MG63 (cell line): ENCODE measurements at regions not wholly inside any gene's neighbourhood (a gene's known extent, or its start where the extent isn't known, plus 50 kb on each side); places are given as distances from the start of the nearest gene placed in this dataset.
"Not testable (repeated sequence)": the region's sequence is repeated elsewhere in the genome, so short reads cannot be mapped to it uniquely, and the experiment has no call there.

Experiments used
- DNase-seq: peaks from one replicate; pipeline ENCODE4 v3.0.0-alpha.2; 2020
- H3K27me3 ChIP-seq: fragments of 250-450 bp; sonication (Bioruptor Pico); 2 replicates; pipeline ENCODE4 v1.5.1; 2020; ENCODE audit warnings: mild to moderate bottlenecking, moderate library complexity
- H3K36me3 ChIP-seq: fragments of 250-450 bp; sonication (Bioruptor Pico); 2 replicates; pipeline ENCODE4 v1.5.1; 2020; ENCODE audit warnings: mild to moderate bottlenecking, moderate library complexity
- H3K4me3 ChIP-seq: fragments of 250-450 bp; sonication (Bioruptor Pico); 2 replicates; pipeline ENCODE4 v1.5.1; 2020; ENCODE audit warnings: mild to moderate bottlenecking, moderate library complexity
- H3K9me3 ChIP-seq: fragments of 250-450 bp; sonication (Bioruptor Pico); 2 replicates; pipeline ENCODE4 v1.5.1; 2020; ENCODE audit warnings: mild to moderate bottlenecking, moderate library complexity

DNA sequence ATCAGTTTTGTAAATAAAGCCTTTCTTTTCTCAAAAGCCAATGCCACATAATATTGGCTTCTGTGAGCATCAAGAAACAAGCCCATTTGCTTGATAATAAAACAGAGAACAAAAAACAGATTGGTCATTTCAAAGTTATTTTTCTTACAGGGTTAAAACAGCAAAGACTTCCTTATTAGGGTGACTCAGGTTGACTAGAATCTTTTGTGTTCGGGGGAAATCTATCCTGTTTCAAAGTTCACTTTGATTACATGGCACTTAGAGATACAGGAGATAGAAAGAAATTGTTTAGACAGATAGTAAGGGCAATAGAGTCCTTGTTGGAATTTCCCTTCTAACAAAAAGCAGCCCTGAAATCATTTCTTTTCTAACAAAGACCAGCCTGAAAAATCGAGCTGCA, 170.0 kb upstream of the GLRA2 start:
- no peaks in the 10 kb centered on the region for H3K9me3 ChIP-seq
- no peak for DNase-seq
- no peak overlapping the region for H3K4me3 ChIP-seq
- H3K27me3 ChIP-seq = no peaks in the 10 kb centered on the region
- no peaks in the 10 kb centered on the region for H3K36me3 ChIP-seq

DNA sequence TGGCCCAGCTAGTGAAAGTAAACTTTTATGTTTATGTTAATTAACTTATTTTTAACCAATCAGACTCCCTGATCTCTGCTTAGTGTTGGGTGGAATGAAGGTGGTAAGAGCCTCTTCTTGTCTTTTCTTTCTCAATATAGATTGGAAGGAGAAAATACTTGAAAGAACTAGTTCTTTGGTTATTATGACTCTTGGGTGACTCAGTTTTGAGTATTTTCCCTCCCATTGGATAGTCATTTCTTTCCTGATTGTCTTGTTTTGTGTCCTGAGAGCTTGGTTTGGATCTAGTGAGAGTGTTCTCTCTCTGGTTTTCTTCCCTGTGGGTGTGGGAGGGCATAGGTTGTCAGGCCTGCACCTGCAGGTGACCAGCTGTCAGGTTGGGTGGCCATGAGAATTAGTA, 172.0 kb upstream of the GLRA2 start:
- H3K27me3 ChIP-seq = no peaks in the 10 kb centered on the region
- no peaks in the 10 kb centered on the region for H3K9me3 ChIP-seq
- H3K4me3 ChIP-seq = no peak overlapping the region
- H3K36me3 ChIP-seq = no peaks in the 10 kb centered on the region
- no peak for DNase-seq

DNA sequence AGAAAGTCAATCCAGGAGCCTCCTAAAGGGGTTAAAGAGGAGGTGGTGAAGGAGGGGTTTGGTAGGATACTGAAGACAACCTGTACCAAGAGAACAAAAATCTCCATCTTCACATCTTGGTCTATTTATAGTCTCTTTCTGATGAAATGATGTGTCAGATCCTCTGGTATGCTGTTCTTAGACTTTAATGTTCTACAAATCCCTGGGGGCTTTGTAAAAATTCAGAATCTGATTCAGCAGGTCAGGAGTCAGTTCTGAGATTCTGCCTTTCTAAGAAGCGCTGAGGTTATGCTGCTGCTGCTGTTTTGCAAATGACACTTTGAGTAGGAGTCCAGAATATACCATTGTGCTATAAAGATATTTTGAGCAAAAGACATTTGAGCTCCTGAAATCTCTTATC, 172.9 kb upstream of the GLRA2 start:
- no peaks in the 10 kb centered on the region for H3K36me3 ChIP-seq
- no peaks in the 10 kb centered on the region for H3K9me3 ChIP-seq
- H3K4me3 ChIP-seq = no peak overlapping the region
- no peak for DNase-seq
- H3K27me3 ChIP-seq = no peaks in the 10 kb centered on the region

DNA sequence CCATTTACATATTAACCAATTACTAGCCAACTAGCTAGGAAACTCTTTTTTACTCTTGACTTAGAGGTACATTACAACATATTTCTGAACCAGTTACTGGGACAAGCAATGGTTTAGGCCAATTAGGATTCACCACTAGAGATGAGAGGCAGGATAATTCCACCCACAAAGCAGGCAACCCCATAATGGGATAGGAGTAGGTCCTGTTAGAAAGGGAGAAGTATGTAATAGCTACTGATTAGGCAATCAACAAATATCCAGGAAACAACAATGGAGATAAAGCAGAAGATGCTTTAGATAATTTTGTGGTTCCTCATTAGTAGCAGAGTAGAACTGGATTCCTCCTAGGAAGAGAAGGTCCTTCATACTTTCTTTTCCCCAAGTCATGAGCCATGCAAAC, 173.8 kb upstream of the GLRA2 start:
- Histone ChIP-seq H3K4me3 (no peak overlapping the region), H3K36me3 (no peaks in the 10 kb centered on the region), H3K27me3 (no peaks in the 10 kb centered on the region), H3K9me3 (no peaks in the 10 kb centered on the region)
- no peak for DNase-seq

DNA sequence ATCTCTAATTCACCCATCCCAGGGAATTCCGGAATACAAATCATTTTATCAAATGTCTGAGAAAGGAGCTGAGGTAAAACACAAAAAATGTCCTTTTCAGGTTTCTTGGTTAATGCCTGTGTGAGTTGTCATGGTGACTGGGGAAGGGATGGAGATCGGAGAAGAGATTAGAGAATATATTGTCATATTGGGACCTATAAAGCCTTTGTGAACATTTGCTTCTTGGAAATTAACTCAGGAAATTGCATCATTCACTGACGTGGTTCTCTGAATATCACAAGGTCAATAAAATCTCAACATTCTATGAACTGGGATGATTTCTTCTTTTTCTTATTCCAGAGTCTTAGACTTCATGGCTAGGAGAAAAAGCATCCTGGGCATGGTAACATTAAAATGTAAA, 174.8 kb upstream of the GLRA2 start:
- Histone ChIP-seq H3K36me3 (no peaks in the 10 kb centered on the region), H3K4me3 (no peak overlapping the region), H3K27me3 (no peaks in the 10 kb centered on the region), H3K9me3 (no peaks in the 10 kb centered on the region)
- DNase-seq = no peak

DNA sequence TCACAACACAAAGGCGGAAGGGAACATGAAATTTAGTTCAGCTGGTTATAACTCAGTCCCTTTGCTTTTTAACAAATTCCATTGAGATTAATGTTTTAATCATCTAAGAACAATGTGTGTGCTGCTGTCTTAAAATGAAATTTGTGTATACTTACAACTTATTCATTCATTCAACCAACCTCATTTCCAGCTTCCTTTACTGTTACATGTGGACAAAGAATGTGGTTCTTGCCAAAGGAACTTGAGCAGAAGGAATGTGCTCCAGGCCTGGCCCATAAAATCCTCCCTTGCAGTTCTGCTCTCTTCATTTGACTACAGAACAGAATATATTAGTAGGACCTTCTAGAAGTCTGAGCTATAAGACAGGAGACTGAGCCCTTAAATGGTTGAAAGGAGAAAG, 176.8 kb upstream of the GLRA2 start:
- no peak for DNase-seq
- Histone ChIP-seq H3K27me3 (no peaks in the 10 kb centered on the region), H3K4me3 (no peak overlapping the region), H3K36me3 (no peaks in the 10 kb centered on the region), H3K9me3 (no peaks in the 10 kb centered on the region)

DNA sequence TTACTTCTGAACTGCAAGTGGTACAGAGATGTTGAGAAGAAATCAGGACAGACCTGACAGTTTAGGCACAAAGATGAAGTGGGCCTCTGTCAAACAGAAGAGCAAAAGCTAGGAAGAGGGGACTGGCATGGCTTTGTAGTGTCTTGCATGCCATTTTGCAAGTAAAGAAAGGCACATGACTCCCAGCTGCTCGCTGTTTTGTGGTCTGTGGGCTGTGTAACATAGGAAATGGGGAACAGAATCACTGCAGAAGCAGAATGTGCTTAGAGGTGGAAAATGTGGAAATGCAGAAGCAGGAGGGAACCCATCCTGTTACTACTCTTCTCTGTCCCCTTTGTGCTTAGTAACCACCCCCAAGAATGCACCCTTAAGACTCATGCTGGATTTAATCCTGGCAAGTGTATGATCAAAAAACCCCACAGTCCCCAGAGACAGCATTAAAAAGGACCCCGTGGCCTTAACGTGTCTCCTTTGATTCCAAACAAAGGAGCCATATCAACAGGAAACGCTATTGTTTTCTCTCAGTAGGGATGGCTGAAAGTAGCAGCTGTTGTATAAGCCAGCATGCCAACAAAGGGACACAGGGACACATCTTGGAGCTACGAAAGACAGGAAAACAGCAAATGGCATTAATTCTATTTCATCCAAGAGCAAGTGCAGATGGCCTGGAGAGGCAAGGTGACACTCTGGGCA, 177.6 kb upstream of the GLRA2 start:
- H3K36me3 ChIP-seq = no peaks in the 10 kb centered on the region
- no peak overlapping the region for H3K4me3 ChIP-seq
- DNase-seq = no peak
- H3K27me3 ChIP-seq = no peaks in the 10 kb centered on the region
- no peaks in the 10 kb centered on the region for H3K9me3 ChIP-seq

DNA sequence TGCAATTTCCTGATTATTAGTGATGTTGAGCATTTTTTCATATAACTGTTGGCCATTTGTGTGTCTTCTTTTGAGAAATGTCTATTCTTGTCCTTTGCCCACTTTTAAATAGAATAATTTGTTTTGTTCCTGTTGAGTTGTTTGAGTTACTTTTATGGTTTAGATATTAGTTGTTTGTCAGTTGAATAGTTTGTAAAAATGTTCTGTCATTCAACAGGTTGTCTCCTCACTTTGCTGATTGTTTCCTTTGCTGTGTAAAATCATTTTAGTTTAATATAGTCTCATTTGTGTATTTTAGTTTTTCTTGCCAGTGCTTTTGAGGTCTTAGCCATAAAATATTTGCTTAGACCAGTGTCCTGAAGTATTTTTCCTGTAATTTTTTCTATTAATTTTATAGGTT, 181.8 kb upstream of the GLRA2 start:
- Histone ChIP-seq H3K36me3 (no peaks in the 10 kb centered on the region), H3K9me3 (no peaks in the 10 kb centered on the region)

DNA sequence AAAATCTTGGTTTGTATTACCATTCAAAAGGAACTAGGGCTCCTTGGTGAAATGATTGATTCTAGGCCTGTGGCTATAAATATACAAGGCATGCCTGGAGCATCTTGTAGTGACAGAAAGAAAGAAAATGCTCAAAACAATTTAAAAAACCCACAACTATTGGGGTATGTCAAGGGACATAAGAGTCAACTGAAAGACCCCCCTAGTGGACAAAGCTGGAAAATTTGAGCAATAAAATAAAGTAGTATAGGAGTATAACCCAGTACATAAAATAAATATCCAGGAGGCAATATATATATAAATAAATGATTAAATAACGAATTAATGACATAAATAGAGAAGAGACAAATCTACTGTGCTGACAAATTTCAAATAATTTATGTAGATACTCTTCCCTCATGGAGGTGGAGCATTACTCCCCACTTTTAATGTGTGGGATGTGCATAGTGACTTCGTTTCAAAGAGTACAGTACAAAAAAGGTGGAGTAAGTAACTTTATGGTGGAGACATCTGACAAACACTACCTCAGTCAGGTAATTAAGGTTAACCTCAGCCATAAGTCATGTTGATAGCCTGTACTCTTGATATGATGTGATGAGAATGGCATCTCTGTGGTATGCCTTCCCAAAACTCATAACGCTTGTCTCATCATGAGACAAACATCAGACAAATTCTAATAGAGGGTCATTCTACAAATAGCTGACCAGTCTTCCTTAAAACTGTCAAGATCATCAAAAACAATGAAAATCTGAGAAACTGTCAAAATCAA, 185.0 kb upstream of the GLRA2 start:
- Histone ChIP-seq H3K36me3 (no peaks in the 10 kb centered on the region), H3K27me3 (no peaks in the 10 kb centered on the region), H3K9me3 (no peaks in the 10 kb centered on the region)

More for the DNA sequence above, 181.8 kb upstream of the GLRA2 start:
- no peak overlapping the region for H3K4me3 ChIP-seq
- no peak for DNase-seq
- H3K27me3 ChIP-seq = no peaks in the 10 kb centered on the region

DNA sequence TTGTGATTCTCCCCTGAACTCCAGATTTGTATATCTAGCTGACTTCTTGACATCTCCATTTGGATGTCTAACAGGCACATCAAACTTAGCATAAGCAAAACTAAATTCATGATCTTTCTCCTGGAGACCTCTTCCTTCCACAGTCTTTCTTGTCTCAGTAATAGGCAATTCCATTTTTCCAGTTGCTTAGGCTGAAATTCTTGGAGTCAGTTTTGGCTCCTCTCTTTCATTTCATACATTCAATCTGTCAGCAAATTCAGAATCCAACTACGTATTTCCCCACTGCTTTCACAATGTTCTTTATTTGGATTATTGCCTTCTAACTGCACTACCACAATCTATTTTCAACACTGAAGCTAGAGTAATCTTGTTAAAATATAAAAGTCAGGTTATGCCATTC, 219.9 kb upstream of the GLRA2 start:
- no peak for DNase-seq
- Histone ChIP-seq H3K27me3 (no peaks in the 10 kb centered on the region), H3K36me3 (no peaks in the 10 kb centered on the region), H3K9me3 (no peaks in the 10 kb centered on the region), H3K4me3 (no peak overlapping the region)

More for the DNA sequence above, 185.0 kb upstream of the GLRA2 start:
- no peak for DNase-seq
- H3K4me3 ChIP-seq = no peak overlapping the region

DNA sequence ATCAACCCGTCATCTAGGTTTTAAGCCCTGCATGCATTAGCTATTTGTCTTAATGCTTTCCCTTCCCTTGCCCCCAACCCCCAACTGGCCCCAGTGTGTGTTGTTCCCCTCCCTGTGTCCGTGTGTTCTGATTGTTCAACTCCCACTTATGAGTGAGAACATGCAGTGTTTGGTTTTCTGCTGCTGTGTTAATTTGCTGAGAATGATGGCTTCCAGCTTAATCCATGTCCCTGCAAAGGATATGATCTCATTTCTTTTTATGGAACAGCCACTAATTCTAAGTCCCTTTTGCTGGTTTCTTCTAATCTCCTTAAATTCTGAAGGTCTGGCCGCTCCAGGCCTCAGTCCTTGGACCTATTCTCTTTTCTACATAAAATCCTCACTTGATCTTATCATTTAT, 220.4 kb upstream of the GLRA2 start:
- H3K4me3 ChIP-seq, H3K36me3 ChIP-seq, DNase-seq, H3K9me3 ChIP-seq, H3K27me3 ChIP-seq: not testable (repeated sequence)

DNA sequence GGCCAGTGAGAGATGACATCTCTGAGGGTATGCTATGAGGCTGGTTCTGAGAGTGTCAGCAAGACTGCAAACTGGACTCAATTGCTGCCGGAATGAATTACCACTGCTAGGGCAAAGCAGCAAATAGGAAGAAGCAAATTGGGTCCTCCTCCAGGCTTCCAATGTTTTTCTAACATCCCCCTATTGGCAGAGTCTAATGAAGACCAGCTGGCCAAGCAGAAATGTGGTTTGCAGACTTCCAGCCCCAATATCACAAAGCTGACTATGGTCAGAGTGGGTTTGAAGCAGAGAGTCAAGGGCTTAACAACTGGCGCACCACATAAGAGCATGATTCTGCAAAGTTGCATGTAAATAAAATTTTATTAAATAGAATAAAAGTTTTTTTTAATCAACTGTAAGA, 225.4 kb upstream of the GLRA2 start:
- H3K27me3 ChIP-seq = no peaks in the 10 kb centered on the region
- no peaks in the 10 kb centered on the region for H3K36me3 ChIP-seq
- H3K9me3 ChIP-seq = no peaks in the 10 kb centered on the region
- DNase-seq = no peak
- no peak overlapping the region for H3K4me3 ChIP-seq

DNA sequence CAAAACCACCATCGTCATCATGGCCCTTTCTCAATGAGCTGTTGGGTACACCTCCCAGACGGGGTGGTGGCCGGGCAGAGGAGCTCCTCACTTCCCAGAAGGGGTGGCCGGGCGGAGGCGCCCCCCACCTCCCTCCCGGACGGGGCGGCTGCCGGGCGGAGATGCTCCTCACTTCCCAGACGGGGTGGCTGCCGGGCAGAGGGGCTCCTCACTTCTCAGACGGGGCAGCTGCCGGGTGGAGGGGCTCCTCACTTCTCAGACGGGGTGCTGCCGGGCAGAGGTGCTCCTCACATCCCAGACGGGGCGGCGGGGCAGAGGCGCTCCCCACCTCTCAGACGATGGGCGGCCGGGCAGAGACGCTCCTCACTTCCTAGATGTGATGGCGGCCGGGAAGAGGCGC, 226.8 kb upstream of the GLRA2 start:
- DNase-seq, H3K36me3 ChIP-seq, H3K9me3 ChIP-seq, H3K27me3 ChIP-seq, H3K4me3 ChIP-seq: not testable (repeated sequence)

DNA sequence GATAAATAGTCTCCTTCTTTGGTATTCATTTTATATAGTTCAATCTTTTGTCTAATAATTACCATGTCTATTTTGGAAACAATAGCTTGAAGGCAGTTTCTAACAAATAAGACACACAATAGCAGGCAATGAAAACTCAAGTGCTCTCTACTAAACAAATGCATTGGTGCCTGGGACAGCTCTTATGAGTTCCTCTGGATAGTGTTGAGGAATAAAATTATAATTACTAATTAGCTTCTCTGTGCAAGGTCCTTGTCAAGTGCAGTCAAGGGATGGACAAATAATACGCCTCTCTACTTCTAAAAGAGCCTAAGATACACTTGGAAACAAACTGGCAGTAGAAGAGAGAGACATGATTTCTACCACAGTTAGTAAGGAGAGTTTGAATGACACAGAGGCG, 229.0 kb upstream of the GLRA2 start:
- H3K9me3 ChIP-seq = no peaks in the 10 kb centered on the region
- H3K36me3 ChIP-seq = no peaks in the 10 kb centered on the region
- no peak for DNase-seq
- no peak overlapping the region for H3K4me3 ChIP-seq
- no peaks in the 10 kb centered on the region for H3K27me3 ChIP-seq

DNA sequence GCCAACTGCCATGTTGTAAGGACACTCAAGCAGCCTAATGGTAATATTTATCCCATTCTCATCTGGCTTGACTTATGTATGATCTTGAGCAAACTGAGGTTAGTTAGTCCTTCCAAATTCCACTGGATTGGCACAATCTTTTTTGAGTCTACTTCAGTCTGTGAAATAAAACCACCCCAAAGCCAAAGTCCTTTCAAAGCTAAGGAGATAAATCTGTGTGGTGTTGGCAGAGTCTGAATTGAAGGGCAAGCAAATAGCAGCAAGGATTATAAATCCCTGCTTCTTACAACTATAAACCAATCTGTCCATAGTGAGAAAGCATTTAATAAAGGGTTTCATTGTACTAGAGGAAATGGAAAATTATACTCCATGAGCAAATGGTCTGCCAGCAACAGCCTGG, 233.9 kb upstream of the GLRA2 start:
- no peaks in the 10 kb centered on the region for H3K27me3 ChIP-seq
- no peak overlapping the region for H3K4me3 ChIP-seq
- no peaks in the 10 kb centered on the region for H3K9me3 ChIP-seq
- no peak for DNase-seq
- H3K36me3 ChIP-seq = no peaks in the 10 kb centered on the region

DNA sequence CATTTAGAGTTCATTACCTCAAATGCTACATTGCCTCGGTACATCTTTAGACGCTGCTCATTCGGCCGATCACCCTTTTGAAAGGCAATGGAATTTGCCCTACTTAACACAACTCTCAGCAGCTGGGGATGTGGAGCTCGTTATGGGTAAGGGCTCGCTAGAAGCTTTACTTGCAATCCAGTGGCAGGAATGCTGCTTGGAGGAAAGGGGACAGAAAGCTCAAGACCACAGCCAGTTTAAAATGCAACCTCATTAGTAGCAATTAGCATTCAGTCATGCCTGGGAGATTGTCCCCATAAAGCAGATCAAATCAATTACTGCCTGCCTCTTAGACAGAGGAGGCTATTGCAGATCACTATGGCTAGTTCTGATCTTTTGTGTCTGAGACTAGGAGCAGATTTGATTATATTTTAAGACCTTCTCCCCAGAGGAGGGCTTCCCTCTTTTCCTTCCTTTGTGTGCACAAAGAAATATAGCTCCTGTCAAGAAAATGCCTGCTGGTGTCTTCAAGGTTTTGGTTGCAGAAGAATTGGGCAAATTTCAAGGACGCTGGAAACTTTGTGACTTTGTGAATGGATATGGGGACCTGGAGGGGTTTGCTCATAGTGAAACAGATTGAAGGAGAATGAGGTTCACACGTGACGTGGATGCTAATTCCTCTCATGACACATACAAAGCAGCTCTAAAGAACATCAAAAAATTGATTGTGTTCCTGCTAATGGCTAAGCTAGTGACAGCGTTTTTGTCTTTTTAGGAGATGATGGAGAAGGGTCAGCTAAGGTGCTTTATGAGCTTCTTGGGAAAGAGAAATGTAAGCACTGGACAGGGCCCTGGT, 237.5 kb upstream of the GLRA2 start:
- H3K27me3 ChIP-seq = no peaks in the 10 kb centered on the region
- H3K4me3 ChIP-seq = no peak overlapping the region
- H3K9me3 ChIP-seq = no peaks in the 10 kb centered on the region
- DNase-seq = no peak
- no peaks in the 10 kb centered on the region for H3K36me3 ChIP-seq

DNA sequence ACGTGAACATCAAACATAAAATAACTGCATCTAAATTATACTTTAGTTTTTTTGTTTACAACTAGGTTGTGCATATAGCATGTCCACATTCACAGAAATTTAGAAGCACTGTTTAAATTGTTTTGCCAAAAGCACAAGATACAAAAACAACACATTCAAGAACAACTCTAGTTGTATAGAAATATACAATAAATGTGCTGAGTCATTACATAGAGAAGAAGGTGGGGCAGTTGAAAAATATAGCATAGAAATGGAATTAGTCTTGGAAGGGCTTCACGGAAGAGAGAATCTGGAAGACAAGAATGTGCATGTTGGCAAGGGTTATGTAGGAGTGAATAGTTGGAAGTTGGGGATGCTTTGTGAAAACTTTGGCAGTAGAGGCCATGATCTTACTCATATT, 239.0 kb upstream of the GLRA2 start:
- Histone ChIP-seq H3K27me3 (no peaks in the 10 kb centered on the region), H3K4me3 (no peak overlapping the region), H3K36me3 (no peaks in the 10 kb centered on the region), H3K9me3 (no peaks in the 10 kb centered on the region)
- DNase-seq = no peak
